Neuronal stem cell (in vitro differentiated cells): ENCODE measurements at regions not wholly inside any gene's neighbourhood (a gene's known extent, or its start where the extent isn't known, plus 50 kb on each side); places are given as distances from the start of the nearest gene placed in this dataset.
"Not testable (repeated sequence)": the region's sequence is repeated elsewhere in the genome, so short reads cannot be mapped to it uniquely, and the experiment has no call there.

Experiments used
- DNase-seq: peaks from one replicate; pipeline ENCODE4 v3.0.0-alpha.2; 2013; ENCODE audit warnings: low spot score
- H2AFZ ChIP-seq: one replicate; pipeline ENCODE4 v1.6.1; 2013; ENCODE audit warnings: mild to moderate bottlenecking, low read length, inconsistent platforms
- H2AK5ac ChIP-seq: 2 replicates; pipeline ENCODE4 v1.6.1; 2013; ENCODE audit warnings: low read depth, mild to moderate bottlenecking, inconsistent platforms, low read length, moderate library complexity, mixed read lengths
- H2BK120ac ChIP-seq: 2 replicates; pipeline ENCODE4 v1.6.1; 2013; ENCODE audit warnings: low read depth, mild to moderate bottlenecking, inconsistent platforms, low read length, moderate library complexity, mixed read lengths
- H2BK12ac ChIP-seq: one replicate; pipeline ENCODE4 v1.6.1; 2013; ENCODE audit warnings: low read length, inconsistent platforms
- H2BK15ac ChIP-seq: 2 replicates; pipeline ENCODE4 v1.6.1; 2013; ENCODE audit warnings: mild to moderate bottlenecking, low read length, inconsistent platforms, mixed read lengths
- H2BK5ac ChIP-seq: one replicate; pipeline ENCODE4 v1.6.1; 2013; ENCODE audit warnings: inconsistent platforms, mild to moderate bottlenecking, low read length, moderate library complexity
- H3K14ac ChIP-seq: one replicate; pipeline ENCODE4 v1.6.1; 2013; ENCODE audit warnings: low read length, inconsistent platforms
- H3K18ac ChIP-seq: 2 replicates; pipeline ENCODE4 v1.6.1; 2013; ENCODE audit warnings: low read length, inconsistent platforms
- H3K23ac ChIP-seq: 2 replicates; pipeline ENCODE4 v1.6.1; 2013; ENCODE audit warnings: low read depth, mild to moderate bottlenecking, mixed read lengths, low read length, inconsistent platforms; ENCODE audit not compliant: poor library complexity
- H3K27ac ChIP-seq: replicated peaks from 3 replicates; pipeline ENCODE4 v1.5.1; 2013; ENCODE audit warnings: low read length, inconsistent platforms
- H3K27me3 ChIP-seq, 3 experiments: 2 replicates each; pipeline ENCODE4 v1.6.1; 2013; ENCODE audit warnings: low read length in 3 of 3, mild to moderate bottlenecking in 2 of 3, inconsistent platforms in 1 of 3, low read depth in 1 of 3, mixed read lengths in 1 of 3, moderate library complexity in 1 of 3; ENCODE audit not compliant: control insufficient read depth in 3 of 3, insufficient read depth in 3 of 3
- H3K36me3 ChIP-seq, 2 donors: replicated peaks in 1 of 2; 2 replicates each; pipeline ENCODE4 v1.6.1; 2013; ENCODE audit warnings: low read length in 2 of 2; ENCODE audit not compliant: control insufficient read depth in 2 of 2, insufficient read depth in 2 of 2
- H3K4ac ChIP-seq: 2 replicates; pipeline ENCODE4 v1.6.1; 2013; ENCODE audit warnings: inconsistent platforms, mild to moderate bottlenecking, low read length, moderate library complexity
- H3K4me1 ChIP-seq, 2 donors: 1 replicate in 1 of 2; 2 replicates in 1 of 2; pipeline ENCODE4 v1.6.1; 2013; ENCODE audit warnings: low read length in 2 of 2, low read depth in 1 of 2; ENCODE audit not compliant: control insufficient read depth in 2 of 2, insufficient read depth in 1 of 2
- H3K4me2 ChIP-seq: one replicate; pipeline ENCODE4 v1.6.1; 2013; ENCODE audit warnings: mild to moderate bottlenecking, low read length, inconsistent platforms; ENCODE audit not compliant: insufficient read depth, poor library complexity, severe bottlenecking
- H3K4me3 ChIP-seq, 2 donors: 2 replicates each; pipeline ENCODE4 v1.5.1; 2013; ENCODE audit warnings: low read length in 2 of 2, mild to moderate bottlenecking in 2 of 2, inconsistent platforms in 1 of 2, moderate library complexity in 1 of 2
- H3K79me1 ChIP-seq: one replicate; pipeline ENCODE4 v1.6.1; 2013; ENCODE audit warnings: low read depth, mild to moderate bottlenecking, inconsistent platforms, low read length, moderate library complexity
- H3K9ac ChIP-seq: one replicate; pipeline ENCODE4 v1.6.1; 2013; ENCODE audit warnings: mild to moderate bottlenecking, low read depth, low read length, inconsistent platforms; ENCODE audit not compliant: poor library complexity
- H3K9me3 ChIP-seq, 2 donors: replicated peaks in 1 of 2; 2 replicates each; pipeline versions ENCODE3 to v1.6.1; 2013; ENCODE audit warnings: low read length in 2 of 2, mild to moderate bottlenecking in 2 of 2, inconsistent platforms in 1 of 2, low read depth in 1 of 2, mixed read lengths in 1 of 2, moderate library complexity in 1 of 2; ENCODE audit not compliant: control insufficient read depth in 2 of 2, insufficient read depth in 1 of 2
- H4K8ac ChIP-seq: one replicate; pipeline ENCODE4 v1.6.1; 2013; ENCODE audit warnings: low read depth, mild to moderate bottlenecking, inconsistent platforms, low read length, moderate library complexity
- H4K91ac ChIP-seq: one replicate; pipeline ENCODE4 v1.6.1; 2013; ENCODE audit warnings: low read length, low read depth, mild to moderate bottlenecking, inconsistent platforms; ENCODE audit not compliant: poor library complexity
- WGBS, 2 donors: extraction: QIAGEN DNeasy Blood & Tissue Kit; methylation state at CpG; one replicate each; pipeline ENCODE4 v1.1.7; 2013; ENCODE audit warnings: missing lambda C conversion rate in 2 of 2, mixed read lengths in 1 of 2; ENCODE audit not compliant: insufficient read length in 2 of 2, insufficient replicate concordance in 1 of 2; ENCODE audit errors: extremely low coverage in 2 of 2; 5-methylcytosine and 5-hydroxymethylcytosine counted together

DNA sequence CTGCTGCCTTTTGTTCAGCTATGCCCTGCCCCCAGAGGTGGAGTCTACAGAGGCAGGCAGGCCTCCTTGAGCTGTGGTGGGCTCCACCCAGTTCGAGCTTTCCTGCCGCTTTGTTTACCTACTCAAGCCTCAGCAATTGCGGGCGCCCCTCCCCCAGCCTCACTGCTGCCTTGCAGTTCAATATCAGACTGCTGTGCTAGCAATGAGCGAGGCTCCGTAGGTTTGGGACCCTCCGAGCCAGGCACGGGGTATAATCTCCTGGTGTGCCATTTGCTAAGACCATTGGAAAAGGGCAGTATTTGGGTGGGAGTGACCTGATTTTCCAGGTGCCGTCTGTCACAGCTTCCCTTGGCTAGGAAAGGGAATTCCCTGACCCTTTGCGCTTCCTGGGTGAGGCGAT lies 51.9 kb downstream of the DIPK2A start:
- H3K9ac ChIP-seq, H2BK15ac ChIP-seq, H4K91ac ChIP-seq, H3K23ac ChIP-seq, H3K79me1 ChIP-seq, DNase-seq, H3K27me3 ChIP-seq, H2BK5ac ChIP-seq, H3K18ac ChIP-seq, H3K4me1 ChIP-seq, H2AFZ ChIP-seq, H3K27ac ChIP-seq, H3K14ac ChIP-seq, H2BK12ac ChIP-seq, H2BK120ac ChIP-seq, H3K36me3 ChIP-seq, H3K4me2 ChIP-seq, H4K8ac ChIP-seq, H3K9me3 ChIP-seq, H3K4me3 ChIP-seq, H3K4ac ChIP-seq, H2AK5ac ChIP-seq: not testable (repeated sequence)
- no CpG with 5 or more reads among the region's 11 CpGs for WGBS, 2 donors

DNA sequence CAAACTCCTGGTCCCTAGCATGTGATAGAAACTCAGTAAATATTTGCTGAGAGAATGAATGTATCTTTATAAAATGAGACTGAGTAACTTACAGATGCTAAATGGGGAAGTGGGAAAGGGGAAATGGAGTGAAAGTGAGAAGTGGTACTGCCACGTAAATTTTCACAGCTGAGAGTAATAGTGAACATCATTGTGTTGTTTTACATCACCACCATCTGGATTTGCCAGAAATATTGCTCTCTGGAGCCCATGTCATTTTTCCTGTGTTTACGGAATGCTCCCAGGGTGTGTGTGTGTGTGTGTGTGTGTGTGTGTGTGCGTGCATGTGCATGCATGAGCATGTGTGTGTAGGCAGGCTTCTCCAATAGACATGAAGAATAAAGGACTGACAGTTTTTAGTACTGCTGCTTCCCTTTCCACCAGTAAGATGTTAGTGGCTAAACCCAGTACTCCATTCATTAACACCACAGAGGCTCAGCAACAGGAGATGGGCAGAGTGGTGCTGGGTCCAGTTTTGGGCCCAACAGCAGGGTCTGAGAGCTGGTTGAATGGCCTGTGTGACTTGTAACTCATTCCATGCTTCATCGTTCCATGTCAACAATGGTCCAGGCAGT lies 57.3 kb downstream of the DIPK2A start:
- WGBS, 2 donors, result no CpG with 5 or more reads among the region's 4 CpGs
- H3K14ac ChIP-seq, result no peak overlapping the region

DNA sequence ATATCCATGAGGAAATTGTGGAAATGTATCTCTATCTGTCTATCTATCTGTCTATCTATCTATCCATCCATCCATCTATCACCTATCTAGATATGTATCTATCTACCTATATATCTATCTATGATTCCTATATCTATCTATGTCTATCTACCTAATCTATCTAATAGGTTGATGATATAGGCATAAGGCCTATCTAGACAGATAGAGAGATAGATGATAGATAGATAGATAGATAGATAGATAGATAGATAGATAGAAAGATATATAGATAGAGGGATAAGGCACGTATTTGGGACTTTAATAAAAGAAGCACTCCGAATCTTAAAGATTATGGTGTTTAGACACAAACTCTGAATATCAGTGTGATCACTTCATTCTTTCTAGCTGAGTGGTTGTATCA lies 58.1 kb downstream of the DIPK2A start:
- Histone ChIP-seq H3K27me3 (no peaks in the 10 kb centered on the region), H3K27ac (no peak overlapping the region), H3K4me3 (no peak overlapping the region), H3K14ac (no peak overlapping the region), H3K36me3 (no peaks in the 10 kb centered on the region), H2BK12ac (no peak overlapping the region), H2AFZ (no peak overlapping the region), H2AK5ac (no peak overlapping the region), H4K91ac (no peak overlapping the region), H3K4me2 (no peak overlapping the region), H3K4ac (no peak overlapping the region), H3K23ac (no peak overlapping the region), H3K9me3 (peaks cover 0 to 2% of the 10 kb centered on the region in 2 donors), H2BK15ac (no peak overlapping the region), H3K79me1 (no peaks in the 10 kb centered on the region), H3K4me1 (no peaks in the 10 kb centered on the region), H4K8ac (no peak overlapping the region), H2BK120ac (no peak overlapping the region), H3K18ac (no peak overlapping the region), H2BK5ac (no peak overlapping the region), H3K9ac (no peak overlapping the region)
- no peak for DNase-seq
- WGBS, 2 donors, result 100% methylated on average over 1 of the region's 2 CpGs; no CpG with 5 or more reads in 1 of the 2 donors

More for the DNA sequence above, 57.3 kb downstream of the DIPK2A start:
- no peak for DNase-seq
- no peaks in the 10 kb centered on the region for H3K4me1 ChIP-seq
- H4K8ac ChIP-seq, result no peak overlapping the region
- H3K27ac ChIP-seq, result no peak overlapping the region
- no peak overlapping the region for H2BK15ac ChIP-seq
- no peaks in the 10 kb centered on the region for H3K27me3 ChIP-seq
- no peak overlapping the region for H2BK12ac ChIP-seq
- H3K23ac ChIP-seq, result no peak overlapping the region
- no peaks in the 10 kb centered on the region for H3K79me1 ChIP-seq
- H3K18ac ChIP-seq, result no peak overlapping the region
- H2AK5ac ChIP-seq, result no peak overlapping the region
- H2BK120ac ChIP-seq, result no peak overlapping the region
- H3K36me3 ChIP-seq, result no peaks in the 10 kb centered on the region
- no peak overlapping the region for H2AFZ ChIP-seq
- H3K4ac ChIP-seq, result no peak overlapping the region
- peaks cover 0 to 2% of the 10 kb centered on the region in 2 donors for H3K9me3 ChIP-seq
- no peak overlapping the region for H3K9ac ChIP-seq
- H3K4me3 ChIP-seq, result no peak overlapping the region
- H2BK5ac ChIP-seq, result no peak overlapping the region
- no peak overlapping the region for H3K4me2 ChIP-seq
- no peak overlapping the region for H4K91ac ChIP-seq

DNA sequence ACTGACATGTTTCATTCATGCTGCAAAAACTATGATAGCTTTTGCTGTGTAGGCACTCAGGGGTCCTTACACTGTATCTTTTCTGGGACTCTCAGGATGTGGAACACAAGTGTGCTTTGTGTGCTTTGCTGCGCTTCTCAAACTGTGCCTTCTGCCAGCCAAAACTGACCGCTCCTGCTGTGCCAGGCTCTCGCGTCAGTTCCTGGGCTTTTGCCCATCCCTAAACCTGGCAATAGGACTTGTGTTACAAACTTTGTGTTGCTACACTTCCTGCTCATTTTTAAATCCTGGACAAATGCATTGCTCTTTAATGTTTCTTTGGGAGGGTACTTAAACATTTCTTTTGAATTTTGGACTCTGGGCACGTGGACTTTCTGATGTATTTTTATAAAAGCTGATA lies 60.3 kb downstream of the DIPK2A start:
- H3K18ac ChIP-seq, result no peak overlapping the region
- no peak overlapping the region for H3K14ac ChIP-seq
- H3K4me2 ChIP-seq, result no peak overlapping the region
- no peak overlapping the region for H3K4me3 ChIP-seq
- no peaks in the 10 kb centered on the region for H3K27me3 ChIP-seq
- DNase-seq, result no peak
- no peak overlapping the region for H4K8ac ChIP-seq
- peaks cover 0 to 4% of the 10 kb centered on the region in 2 donors for H3K9me3 ChIP-seq
- no peaks in the 10 kb centered on the region for H3K79me1 ChIP-seq
- H3K4me1 ChIP-seq, result no peaks in the 10 kb centered on the region
- no peak overlapping the region for H2BK12ac ChIP-seq
- no peak overlapping the region for H2BK120ac ChIP-seq
- no peaks in the 10 kb centered on the region for H3K36me3 ChIP-seq
- H2BK15ac ChIP-seq, result no peak overlapping the region
- H3K4ac ChIP-seq, result no peak overlapping the region
- H4K91ac ChIP-seq, result no peak overlapping the region
- no CpG with 5 or more reads among the region's 5 CpGs for WGBS, 2 donors
- no peak overlapping the region for H3K27ac ChIP-seq
- H2AK5ac ChIP-seq, result no peak overlapping the region
- no peak overlapping the region for H3K23ac ChIP-seq
- H2AFZ ChIP-seq, result peak overlapping the region; percentile 45
- H2BK5ac ChIP-seq, result no peak overlapping the region
- H3K9ac ChIP-seq, result no peak overlapping the region
